ENCODE measurements at regions not wholly inside any gene's neighbourhood (a gene's known extent, or its start where the extent isn't known, plus 50 kb on each side); places are given as distances from the start of the nearest gene placed in this dataset.

DNA sequence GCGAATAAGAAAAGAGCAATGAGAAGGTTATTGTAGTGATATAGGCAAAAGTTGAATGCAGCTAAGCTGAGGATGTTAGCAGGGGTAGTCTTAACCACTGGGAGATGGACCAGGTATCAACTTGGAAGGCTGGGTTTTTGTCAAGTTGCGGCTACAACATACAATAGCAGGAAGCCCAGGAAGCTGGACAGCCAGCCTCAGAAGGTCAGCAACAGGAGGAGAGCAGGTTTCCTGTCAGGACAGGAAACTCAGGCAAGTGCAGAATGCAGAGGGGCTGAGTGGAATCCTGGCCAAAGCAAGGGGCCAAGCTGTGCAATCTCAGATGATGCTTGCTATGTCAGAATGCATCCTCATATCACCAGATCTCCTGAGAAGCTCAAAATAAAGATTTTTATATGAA is 530.0 kb upstream of the ID2 start:
- TF ChIP-seq POLR2AphosphoS5 (IDR thresholded peaks at IDR 0.05; ENCODE audit: low read depth, low read length) (no peak), FOXP2 (optimal IDR thresholded peaks at IDR 0.05; ENCODE audit: borderline replicate concordance, extremely low read depth, extremely low read length, insufficient read depth) (no peak), TAF1 (IDR thresholded peaks at IDR 0.05; ENCODE audit: borderline replicate concordance, insufficient read depth, low read length) (no peak), SIN3A (IDR thresholded peaks at IDR 0.05; ENCODE audit: borderline replicate concordance, insufficient read depth, low read length) (no peak)
- TF ChIP-seq, protein P1, sequence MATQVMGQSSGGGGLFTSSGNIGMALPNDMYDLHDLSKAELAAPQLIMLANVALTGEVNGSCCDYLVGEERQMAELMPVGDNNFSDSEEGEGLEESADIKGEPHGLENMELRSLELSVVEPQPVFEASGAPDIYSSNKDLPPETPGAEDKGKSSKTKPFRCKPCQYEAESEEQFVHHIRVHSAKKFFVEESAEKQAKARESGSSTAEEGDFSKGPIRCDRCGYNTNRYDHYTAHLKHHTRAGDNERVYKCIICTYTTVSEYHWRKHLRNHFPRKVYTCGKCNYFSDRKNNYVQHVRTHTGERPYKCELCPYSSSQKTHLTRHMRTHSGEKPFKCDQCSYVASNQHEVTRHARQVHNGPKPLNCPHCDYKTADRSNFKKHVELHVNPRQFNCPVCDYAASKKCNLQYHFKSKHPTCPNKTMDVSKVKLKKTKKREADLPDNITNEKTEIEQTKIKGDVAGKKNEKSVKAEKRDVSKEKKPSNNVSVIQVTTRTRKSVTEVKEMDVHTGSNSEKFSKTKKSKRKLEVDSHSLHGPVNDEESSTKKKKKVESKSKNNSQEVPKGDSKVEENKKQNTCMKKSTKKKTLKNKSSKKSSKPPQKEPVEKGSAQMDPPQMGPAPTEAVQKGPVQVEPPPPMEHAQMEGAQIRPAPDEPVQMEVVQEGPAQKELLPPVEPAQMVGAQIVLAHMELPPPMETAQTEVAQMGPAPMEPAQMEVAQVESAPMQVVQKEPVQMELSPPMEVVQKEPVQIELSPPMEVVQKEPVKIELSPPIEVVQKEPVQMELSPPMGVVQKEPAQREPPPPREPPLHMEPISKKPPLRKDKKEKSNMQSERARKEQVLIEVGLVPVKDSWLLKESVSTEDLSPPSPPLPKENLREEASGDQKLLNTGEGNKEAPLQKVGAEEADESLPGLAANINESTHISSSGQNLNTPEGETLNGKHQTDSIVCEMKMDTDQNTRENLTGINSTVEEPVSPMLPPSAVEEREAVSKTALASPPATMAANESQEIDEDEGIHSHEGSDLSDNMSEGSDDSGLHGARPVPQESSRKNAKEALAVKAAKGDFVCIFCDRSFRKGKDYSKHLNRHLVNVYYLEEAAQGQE (IDR thresholded peaks at IDR 0.05; ENCODE audit: insufficient read depth in 1 of 2, low read depth in 2 of 2, low read length in 2 of 2): no peak

DNA sequence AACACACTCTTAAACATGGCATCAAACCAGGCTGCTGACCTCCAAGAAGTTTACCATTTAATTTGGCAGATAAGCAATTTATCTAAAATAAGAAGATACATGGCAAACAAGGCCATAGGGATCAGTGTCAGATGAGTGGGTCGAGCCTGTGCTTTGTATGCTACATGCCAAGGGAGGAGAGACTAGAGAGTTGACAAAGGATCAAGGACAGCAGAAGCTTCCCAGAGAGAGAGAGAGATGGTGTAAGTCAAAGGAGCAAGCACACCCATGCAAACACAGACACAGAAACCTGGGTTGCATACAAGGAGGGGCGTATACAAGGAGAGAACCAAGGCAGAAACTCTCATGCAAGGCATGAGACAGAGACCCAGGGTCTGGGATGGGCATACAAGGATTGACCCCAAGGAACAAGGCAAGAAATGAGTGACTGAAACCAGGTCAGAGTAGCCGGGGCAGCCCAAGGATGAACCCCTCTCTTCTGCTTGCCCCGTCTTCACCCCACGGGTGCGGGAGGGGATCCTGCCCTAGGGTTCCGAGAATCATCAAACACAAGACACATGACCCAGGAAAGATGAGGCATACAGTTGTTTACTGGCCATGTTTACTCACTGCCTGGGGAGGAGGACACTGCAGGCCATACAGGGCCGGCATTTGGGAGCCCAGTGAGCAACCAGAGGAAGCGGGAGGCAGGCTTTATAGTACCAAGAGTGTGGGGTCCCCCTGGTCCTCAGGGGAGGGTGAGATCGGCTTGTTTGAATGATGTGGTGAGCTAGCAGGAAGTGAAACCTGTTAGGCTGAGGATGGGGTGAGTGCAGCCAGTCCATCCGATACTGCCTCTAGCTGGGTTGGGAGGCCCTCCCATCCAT is 529.2 kb upstream of the ID2 start:
- TF ChIP-seq TAF1 (IDR thresholded peaks at IDR 0.05; ENCODE audit: borderline replicate concordance, insufficient read depth, low read length) (no peak), SIN3A (IDR thresholded peaks at IDR 0.05; ENCODE audit: borderline replicate concordance, insufficient read depth, low read length) (no peak), FOXP2 (optimal IDR thresholded peaks at IDR 0.05; ENCODE audit: borderline replicate concordance, extremely low read depth, extremely low read length, insufficient read depth) (no peak), POLR2AphosphoS5 (IDR thresholded peaks at IDR 0.05; ENCODE audit: low read depth, low read length) (no peak)
- TF ChIP-seq, protein P1 (IDR thresholded peaks at IDR 0.05; ENCODE audit: insufficient read depth in 1 of 2, low read depth in 2 of 2, low read length in 2 of 2): no peak

DNA sequence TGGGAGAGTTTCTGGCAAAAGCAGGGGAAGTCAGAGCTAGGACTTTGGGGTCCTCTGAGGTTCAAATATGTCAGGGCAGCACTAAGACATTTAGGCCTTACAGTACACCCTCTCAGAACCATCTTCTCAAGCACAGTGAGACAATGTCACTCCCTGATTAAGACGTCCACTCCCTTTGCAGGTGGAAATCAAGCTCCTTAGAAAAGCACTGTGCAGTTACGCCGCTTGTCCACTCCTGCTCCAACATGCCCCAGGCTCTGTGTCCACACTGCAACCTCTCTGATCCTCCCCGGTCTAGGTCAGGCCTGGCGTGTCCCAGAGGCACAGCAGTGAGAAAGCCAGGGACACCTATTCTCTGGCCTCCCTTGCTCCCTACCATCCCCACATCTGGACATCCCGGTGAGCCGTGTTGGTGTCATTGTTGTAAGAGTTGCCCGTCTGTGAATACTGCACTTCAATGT is 528.6 kb upstream of the ID2 start:
- TF ChIP-seq, protein P1 (IDR thresholded peaks at IDR 0.05; ENCODE audit: insufficient read depth in 1 of 2, low read depth in 2 of 2, low read length in 2 of 2): no peak
- TF ChIP-seq FOXP2 (optimal IDR thresholded peaks at IDR 0.05; ENCODE audit: borderline replicate concordance, extremely low read depth, extremely low read length, insufficient read depth) (no peak), POLR2AphosphoS5 (IDR thresholded peaks at IDR 0.05; ENCODE audit: low read depth, low read length) (no peak), SIN3A (IDR thresholded peaks at IDR 0.05; ENCODE audit: borderline replicate concordance, insufficient read depth, low read length) (no peak), TAF1 (IDR thresholded peaks at IDR 0.05; ENCODE audit: borderline replicate concordance, insufficient read depth, low read length) (no peak)

DNA sequence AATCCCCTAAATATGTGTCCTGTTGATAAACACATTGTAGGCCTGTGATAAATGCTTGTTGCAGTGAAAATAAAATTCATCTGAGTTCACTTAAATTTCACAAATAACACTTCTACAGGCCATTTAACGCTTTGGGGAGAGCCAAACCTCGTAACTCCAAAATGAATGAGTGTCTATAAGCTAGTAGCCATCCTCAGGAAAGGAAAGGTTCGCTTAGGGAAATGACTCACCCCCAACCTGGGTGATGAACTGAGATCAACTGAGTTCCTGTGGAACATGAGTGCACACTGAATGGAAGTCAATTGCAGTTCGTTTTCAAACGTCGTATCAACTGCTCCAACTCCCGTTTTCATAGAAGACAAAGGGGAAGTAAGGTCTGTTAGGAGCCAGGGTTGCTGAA is 527.6 kb upstream of the ID2 start:
- TF ChIP-seq POLR2AphosphoS5 (IDR thresholded peaks at IDR 0.05; ENCODE audit: low read depth, low read length) (no peak), SIN3A (IDR thresholded peaks at IDR 0.05; ENCODE audit: borderline replicate concordance, insufficient read depth, low read length) (no peak), FOXP2 (optimal IDR thresholded peaks at IDR 0.05; ENCODE audit: borderline replicate concordance, extremely low read depth, extremely low read length, insufficient read depth) (no peak), TAF1 (IDR thresholded peaks at IDR 0.05; ENCODE audit: borderline replicate concordance, insufficient read depth, low read length) (no peak)
- TF ChIP-seq, protein P1 (IDR thresholded peaks at IDR 0.05; ENCODE audit: insufficient read depth in 1 of 2, low read depth in 2 of 2, low read length in 2 of 2): no peak
